Superior temporal gyrus (tissue), 1 donor: ENCODE measurements at regions not wholly inside any gene's neighbourhood (a gene's known extent, or its start where the extent isn't known, plus 50 kb on each side); places are given as distances from the start of the nearest gene placed in this dataset.

ENCODE experiments used
- DNase-seq: peaks from one replicate; pipeline ENCODE4 v3.0.0-alpha.2; 2016; ENCODE audit errors: extremely low spot score

DNA sequence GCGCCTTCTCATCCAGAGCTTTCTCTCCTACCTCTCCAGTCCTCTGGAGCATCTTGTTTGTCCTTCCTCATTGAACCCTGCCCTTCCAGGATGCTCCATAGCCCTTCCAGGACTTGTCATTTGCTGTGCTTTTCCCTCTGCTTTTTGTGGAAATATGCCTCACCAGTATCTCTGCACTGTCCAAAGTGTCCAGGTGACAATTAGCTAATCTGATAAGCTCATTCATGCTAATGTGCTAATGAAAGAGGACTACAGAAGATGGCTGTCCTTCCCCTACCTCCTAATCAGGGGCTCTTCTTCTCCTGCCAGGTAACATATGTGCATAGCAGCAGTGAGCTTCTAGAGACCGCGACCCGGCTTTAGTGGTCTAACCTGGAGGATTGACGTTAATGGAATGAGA is 58.4 kb upstream of the OTX2 start:
- DNase-seq, result no peak

DNA sequence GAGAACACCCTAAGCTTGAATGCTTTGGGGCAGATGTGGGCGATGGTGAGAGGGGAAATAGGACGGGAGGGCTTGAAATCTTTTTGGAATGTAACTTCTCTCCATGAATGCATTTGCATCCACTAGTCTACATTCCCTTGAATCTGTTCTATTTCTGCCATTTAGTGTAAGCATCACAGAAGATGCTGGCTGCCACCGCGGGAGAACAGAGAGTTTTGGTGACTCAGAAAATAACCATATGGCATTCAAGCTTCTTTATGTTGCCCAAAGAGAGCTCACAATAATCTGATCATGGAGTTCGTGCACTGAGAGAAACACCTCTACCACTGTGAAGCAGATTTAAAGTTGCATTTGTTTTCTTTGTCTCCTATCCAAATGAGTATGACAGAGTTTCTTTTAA is 52.6 kb upstream of the OTX2 start:
- DNase-seq, result peak; percentile 63

DNA sequence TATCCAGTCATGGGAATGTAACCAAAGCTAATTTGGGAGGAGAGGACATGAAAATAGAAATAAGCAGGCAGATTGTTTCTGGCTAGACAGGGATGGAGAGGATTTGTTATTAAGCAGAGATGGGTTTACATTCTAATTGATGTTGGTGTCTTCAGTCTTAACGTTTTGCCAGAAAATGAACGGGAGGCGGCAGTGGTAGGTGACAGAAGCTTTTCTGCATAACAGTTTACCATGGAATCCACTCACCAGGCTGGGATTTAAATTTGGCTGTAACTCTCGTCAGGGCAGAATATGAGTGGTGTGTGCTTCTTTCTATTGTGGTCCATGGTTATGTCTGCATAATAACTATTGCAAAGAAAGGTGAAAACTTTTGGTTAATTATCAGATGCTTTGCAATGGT is 50.2 kb upstream of the OTX2 start:
- DNase-seq, result no peak
